CD4-positive, CD25-positive, alpha-beta regulatory T cell (primary cell): ENCODE measurements at regions not wholly inside any gene's neighbourhood (a gene's known extent, or its start where the extent isn't known, plus 50 kb on each side); places are given as distances from the start of the nearest gene placed in this dataset.

Experiments used
- ATAC-seq, 2 donors: fragments of 150-1000 bp; cut with Tn5 transposase; one replicate each; pipeline ENCODE4 v1.10.0; 2021; ENCODE audit warnings: low read depth in 2 of 2, moderate number of reproducible peaks in 2 of 2, moderate library complexity in 1 of 2
- DNase-seq, 3 donors: peaks; one replicate each; pipeline versions ENCODE4 v3.0.0 to v3.0.0-alpha.2; 2012 to 2022; ENCODE audit warnings: mixed read lengths in 1 of 3
- H3K27ac ChIP-seq: one replicate; pipeline ENCODE4 v1.7.0; 2013; ENCODE audit warnings: mild to moderate bottlenecking, low read length; ENCODE audit not compliant: insufficient read depth, poor library complexity, severe bottlenecking
- H3K27me3 ChIP-seq: one replicate; pipeline ENCODE4 v1.7.0; 2013; ENCODE audit warnings: low read length; ENCODE audit not compliant: control insufficient read depth, insufficient read depth
- H3K36me3 ChIP-seq: one replicate; pipeline ENCODE4 v1.7.0; 2013; ENCODE audit warnings: mild to moderate bottlenecking, low read length, moderate library complexity; ENCODE audit not compliant: control insufficient read depth, insufficient read depth
- H3K4me1 ChIP-seq: 2 replicates; pipeline ENCODE4 v1.7.0; 2013; ENCODE audit warnings: mild to moderate bottlenecking, low read length; ENCODE audit not compliant: insufficient read depth, control insufficient read depth, poor library complexity, severe bottlenecking
- H3K4me3 ChIP-seq: one replicate; pipeline ENCODE4 v1.7.0; 2013; ENCODE audit warnings: low read depth, mild to moderate bottlenecking, low read length, moderate library complexity
- H3K9me3 ChIP-seq, 2 experiments: 1 replicate in 1 of 2; 2 replicates in 1 of 2; pipeline ENCODE4 v1.7.0; 2013; ENCODE audit warnings: low read length in 2 of 2, mild to moderate bottlenecking in 1 of 2, moderate library complexity in 1 of 2; ENCODE audit not compliant: control insufficient read depth in 2 of 2
- H3K27ac Mint-ChIP-seq, 3 donors: one replicate each; pipeline ENCODE4 v1.8.0; 2020 to 2022; ENCODE audit warnings: mild to moderate bottlenecking in 3 of 3, mixed read lengths in 3 of 3, moderate library complexity in 2 of 3
- H3K27me3 Mint-ChIP-seq: one replicate; pipeline ENCODE4 v1.8.0; 2022; ENCODE audit warnings: mild to moderate bottlenecking, mixed read lengths
- H3K36me3 Mint-ChIP-seq: one replicate; pipeline ENCODE4 v1.8.0; 2020; ENCODE audit warnings: mixed read lengths
- H3K4me1 Mint-ChIP-seq, 4 donors: one replicate each; pipeline ENCODE4 v1.8.0; 2020 to 2022; ENCODE audit warnings: mixed read lengths in 4 of 4, mild to moderate bottlenecking in 1 of 4
- H3K4me3 Mint-ChIP-seq, 4 donors: one replicate each; pipeline ENCODE4 v1.8.0; 2020 to 2022; ENCODE audit warnings: mild to moderate bottlenecking in 4 of 4, mixed read lengths in 4 of 4, moderate library complexity in 3 of 4
- H3K9me3 Mint-ChIP-seq, 7 donors: one replicate each; pipeline ENCODE4 v1.8.0; 2020 to 2022; ENCODE audit warnings: mixed read lengths in 7 of 7, mild to moderate bottlenecking in 3 of 7, moderate library complexity in 2 of 7

GRCh38 chr2:40579247-40579646 is 127.4 kb upstream of the SLC8A1 start:
- Mint-ChIP-seq H3K36me3 (no peaks in the 10 kb centered on the region), H3K4me1 (no peaks in the 10 kb centered on the region), H3K27me3 (no peaks in the 10 kb centered on the region), H3K27ac (no peak overlapping the region), H3K4me3 (no peak overlapping the region), H3K9me3 (peaks cover 0 to 5% (median 0%) of the 10 kb centered on the region in 7 donors)
- H3K4me1 ChIP-seq, result no peaks in the 10 kb centered on the region
- H3K4me3 ChIP-seq, result no peak overlapping the region
- no peaks in the 10 kb centered on the region for H3K27me3 ChIP-seq
- no peak overlapping the region for H3K27ac ChIP-seq
- H3K9me3 ChIP-seq, result no peaks in the 10 kb centered on the region
- H3K36me3 ChIP-seq, result no peaks in the 10 kb centered on the region
- ATAC-seq, result no peak
- no peak for DNase-seq

- Histone ChIP-seq H3K4me1 (no peaks in the 10 kb centered on the region), H3K36me3 (no peaks in the 10 kb centered on the region), H3K27ac (no peak overlapping the region), H3K9me3 (no peaks in the 10 kb centered on the region), H3K27me3 (no peaks in the 10 kb centered on the region), H3K4me3 (no peak overlapping the region)
- no peak for ATAC-seq
- Mint-ChIP-seq H3K27me3 (no peaks in the 10 kb centered on the region), H3K4me1 (no peaks in the 10 kb centered on the region), H3K9me3 (peaks cover 0 to 5% (median 2%) of the 10 kb centered on the region in 7 donors), H3K27ac (no peak overlapping the region), H3K4me3 (no peak overlapping the region), H3K36me3 (no peaks in the 10 kb centered on the region)
- DNase-seq, result no peak
These were observed 132.5 kb upstream of the SLC8A1 start for GRCh38 chr2:40584432-40584831.

GRCh38 chr2:40591774-40592173 is 139.9 kb upstream of the SLC8A1 start:
- Histone ChIP-seq H3K9me3 (no peaks in the 10 kb centered on the region), H3K4me3 (no peak overlapping the region), H3K27ac (no peak overlapping the region), H3K36me3 (no peaks in the 10 kb centered on the region), H3K27me3 (no peaks in the 10 kb centered on the region), H3K4me1 (no peaks in the 10 kb centered on the region)
- ATAC-seq, result no peak
- no peak for DNase-seq
- Mint-ChIP-seq H3K9me3 (peaks cover 0 to 2% (median 0%) of the 10 kb centered on the region in 7 donors), H3K4me1 (no peaks in the 10 kb centered on the region), H3K27ac (no peak overlapping the region), H3K36me3 (no peaks in the 10 kb centered on the region), H3K4me3 (no peak overlapping the region), H3K27me3 (peaks cover 5% of the 10 kb centered on the region)

GRCh38 chr2:40592218-40592617 is 140.3 kb upstream of the SLC8A1 start:
- no peaks in the 10 kb centered on the region for H3K36me3 Mint-ChIP-seq
- H3K36me3 ChIP-seq, result no peaks in the 10 kb centered on the region
- no peaks in the 10 kb centered on the region for H3K4me1 Mint-ChIP-seq
- no peak overlapping the region for H3K27ac ChIP-seq
- H3K27ac Mint-ChIP-seq, result no peak overlapping the region
- DNase-seq, result no peak
- H3K27me3 ChIP-seq, result no peaks in the 10 kb centered on the region
- peaks cover 5% of the 10 kb centered on the region for H3K27me3 Mint-ChIP-seq
- peaks cover 0 to 3% (median 0%) of the 10 kb centered on the region in 7 donors for H3K9me3 Mint-ChIP-seq
- H3K4me3 ChIP-seq, result no peak overlapping the region
- ATAC-seq, result no peak
- no peak overlapping the region for H3K4me3 Mint-ChIP-seq
- H3K9me3 ChIP-seq, result no peaks in the 10 kb centered on the region
- no peaks in the 10 kb centered on the region for H3K4me1 ChIP-seq

DNA sequence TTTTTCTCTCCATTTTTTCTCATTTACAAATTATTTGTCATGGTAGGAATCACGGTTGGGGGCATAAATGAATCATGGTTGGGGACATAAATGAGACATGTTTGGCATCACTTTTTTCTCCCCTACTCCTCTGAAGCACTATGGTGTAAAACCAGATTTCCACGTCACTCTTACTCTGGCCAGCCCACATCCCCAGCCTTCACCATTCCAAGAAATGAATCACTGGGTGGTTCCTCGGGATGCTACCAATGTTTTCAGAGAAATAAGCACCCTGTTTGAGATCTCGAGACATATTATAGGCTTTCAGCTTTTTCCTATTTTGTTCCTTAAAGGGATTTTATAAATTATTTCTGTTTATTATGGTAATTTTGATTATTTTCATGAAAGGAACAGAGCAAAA is 155.0 kb upstream of the SLC8A1 start:
- Mint-ChIP-seq H3K27me3 (no peaks in the 10 kb centered on the region), H3K27ac (no peak overlapping the region), H3K4me3 (no peak overlapping the region), H3K9me3 (peaks cover 0 to 13% (median 6%) of the 10 kb centered on the region in 7 donors), H3K36me3 (no peaks in the 10 kb centered on the region), H3K4me1 (no peaks in the 10 kb centered on the region)
- no peak overlapping the region for H3K27ac ChIP-seq
- no peak overlapping the region for H3K4me3 ChIP-seq
- no peaks in the 10 kb centered on the region for H3K36me3 ChIP-seq
- no peak for ATAC-seq
- H3K9me3 ChIP-seq, result no peaks in the 10 kb centered on the region
- H3K27me3 ChIP-seq, result no peaks in the 10 kb centered on the region
- no peak for DNase-seq
- H3K4me1 ChIP-seq, result no peaks in the 10 kb centered on the region

DNA sequence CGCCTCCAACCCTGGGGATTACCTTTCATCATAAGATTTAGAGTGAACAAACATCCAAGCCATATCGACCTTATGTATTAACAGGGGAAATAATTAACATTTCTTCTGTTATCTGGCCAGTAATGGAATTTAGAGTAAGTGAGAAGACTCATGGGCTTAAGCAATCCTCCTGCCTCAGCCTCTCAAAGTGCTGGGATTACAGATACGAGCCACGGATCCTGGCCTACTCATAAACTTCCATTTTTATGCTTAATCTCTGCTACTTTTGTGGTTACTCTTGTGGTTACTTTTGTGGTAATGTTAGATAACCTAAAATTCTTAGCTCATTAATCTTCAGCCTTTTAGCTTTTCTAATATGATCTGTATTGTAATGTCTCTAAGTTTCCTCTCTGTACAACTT is 159.3 kb upstream of the SLC8A1 start:
- no peaks in the 10 kb centered on the region for H3K36me3 Mint-ChIP-seq
- DNase-seq (no peak), ATAC-seq (no peak)
- no peaks in the 10 kb centered on the region for H3K4me1 Mint-ChIP-seq
- H3K27ac Mint-ChIP-seq, result no peak overlapping the region
- Histone ChIP-seq H3K27ac (no peak overlapping the region), H3K36me3 (no peaks in the 10 kb centered on the region), H3K9me3 (no peaks in the 10 kb centered on the region), H3K4me3 (no peak overlapping the region), H3K4me1 (no peaks in the 10 kb centered on the region), H3K27me3 (no peaks in the 10 kb centered on the region)
- peaks cover 1 to 16% (median 4%) of the 10 kb centered on the region in 7 donors for H3K9me3 Mint-ChIP-seq
- no peak overlapping the region for H3K4me3 Mint-ChIP-seq
- H3K27me3 Mint-ChIP-seq, result no peaks in the 10 kb centered on the region

GRCh38 chr2:40625849-40626248 is 174.0 kb upstream of the SLC8A1 start:
- H3K36me3 ChIP-seq, result no peaks in the 10 kb centered on the region
- Mint-ChIP-seq H3K27ac (no peak overlapping the region), H3K27me3 (no peaks in the 10 kb centered on the region), H3K9me3 (peaks cover 0 to 4% (median 0%) of the 10 kb centered on the region in 7 donors), H3K36me3 (no peaks in the 10 kb centered on the region), H3K4me3 (no peak overlapping the region), H3K4me1 (no peaks in the 10 kb centered on the region)
- H3K9me3 ChIP-seq, result no peaks in the 10 kb centered on the region
- H3K4me1 ChIP-seq, result no peaks in the 10 kb centered on the region
- H3K27ac ChIP-seq, result no peak overlapping the region
- H3K27me3 ChIP-seq, result no peaks in the 10 kb centered on the region
- no peak for ATAC-seq
- no peak overlapping the region for H3K4me3 ChIP-seq
- DNase-seq, result no peak

DNA sequence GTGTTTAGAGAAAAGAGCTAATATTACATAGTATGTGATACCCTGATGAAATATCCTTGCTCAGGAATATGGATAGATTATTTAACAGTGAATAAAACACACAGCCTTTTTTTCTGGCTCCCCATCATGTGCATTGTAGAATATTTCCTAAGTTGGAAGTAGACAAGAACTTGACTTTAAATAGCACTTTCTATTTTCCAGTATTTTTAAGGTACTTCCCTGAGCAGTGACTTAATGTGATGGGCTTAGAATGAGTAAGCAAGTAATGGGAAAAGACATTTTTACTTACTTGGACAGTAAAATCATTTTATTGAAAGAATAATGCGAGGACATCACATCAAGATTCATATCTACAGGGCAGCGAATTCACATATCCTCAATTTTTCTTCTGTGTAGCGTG is 176.7 kb upstream of the SLC8A1 start:
- ATAC-seq (no peak), DNase-seq (no peak)
- Mint-ChIP-seq H3K4me1 (no peaks in the 10 kb centered on the region), H3K36me3 (no peaks in the 10 kb centered on the region), H3K4me3 (no peak overlapping the region), H3K27me3 (no peaks in the 10 kb centered on the region), H3K27ac (no peak overlapping the region), H3K9me3 (peaks cover 0 to 4% (median 0%) of the 10 kb centered on the region in 7 donors)
- Histone ChIP-seq H3K36me3 (no peaks in the 10 kb centered on the region), H3K4me1 (no peaks in the 10 kb centered on the region), H3K4me3 (no peak overlapping the region), H3K9me3 (no peaks in the 10 kb centered on the region), H3K27ac (no peak overlapping the region), H3K27me3 (no peaks in the 10 kb centered on the region)
